GM21737 (cell line): ENCODE measurements at regions not wholly inside any gene's neighbourhood (a gene's known extent, or its start where the extent isn't known, plus 50 kb on each side); places are given as distances from the start of the nearest gene placed in this dataset.

Source experiments
- ATAC-seq: cut with Tn5 transposase; IDR thresholded peaks from one replicate; pipeline ENCODE4 v1.9.1; 2021; ENCODE audit warnings: mild to moderate bottlenecking, moderate library complexity; ENCODE audit not compliant: unreplicated experiment

DNA sequence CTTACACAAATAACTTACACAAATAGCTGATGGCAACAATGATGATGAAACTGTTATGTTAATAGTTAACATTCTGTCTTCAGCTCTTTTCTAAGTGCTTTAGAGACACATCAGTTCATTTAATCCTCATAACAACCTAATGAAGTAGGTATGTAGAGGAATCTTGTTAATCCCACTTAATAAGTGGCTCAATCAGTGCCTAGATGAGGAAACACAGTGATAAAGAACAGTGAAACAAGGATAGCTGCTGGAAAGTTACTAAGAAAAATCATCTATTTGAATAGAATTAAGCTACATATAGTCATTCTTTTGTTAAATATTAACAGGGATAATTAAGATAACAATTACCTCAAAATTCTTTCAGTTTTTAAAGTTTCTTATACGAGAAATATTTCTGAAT lies 487.6 kb downstream of the ARL4A start:
- ATAC-seq, result no peak

DNA sequence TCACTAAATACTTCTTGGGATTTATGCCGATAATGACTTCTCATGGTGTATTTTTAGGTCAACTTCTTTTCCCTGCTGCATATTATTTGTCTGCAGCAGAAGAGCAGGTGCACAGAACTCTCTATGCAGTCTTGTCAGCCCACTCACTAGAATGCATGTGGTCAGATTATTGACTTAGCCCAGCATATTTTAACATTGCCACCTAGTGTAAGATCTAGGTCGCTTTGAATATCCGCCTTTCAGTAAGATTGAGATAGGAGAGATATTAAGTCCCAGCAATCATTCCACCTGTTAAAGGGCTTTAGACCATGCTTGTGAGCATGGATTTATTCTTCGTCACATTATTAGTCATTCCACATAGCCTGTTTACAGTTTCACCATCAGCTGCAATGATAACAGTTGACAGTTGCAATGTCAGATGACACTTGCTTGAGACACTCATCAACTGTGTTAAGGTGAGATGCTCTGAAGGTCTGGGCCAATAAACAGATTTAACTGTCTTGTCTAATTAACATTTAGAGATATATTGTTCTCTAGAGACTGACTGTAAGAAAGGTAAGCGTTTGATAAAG lies 491.7 kb downstream of the ARL4A start:
- no peak for ATAC-seq

DNA sequence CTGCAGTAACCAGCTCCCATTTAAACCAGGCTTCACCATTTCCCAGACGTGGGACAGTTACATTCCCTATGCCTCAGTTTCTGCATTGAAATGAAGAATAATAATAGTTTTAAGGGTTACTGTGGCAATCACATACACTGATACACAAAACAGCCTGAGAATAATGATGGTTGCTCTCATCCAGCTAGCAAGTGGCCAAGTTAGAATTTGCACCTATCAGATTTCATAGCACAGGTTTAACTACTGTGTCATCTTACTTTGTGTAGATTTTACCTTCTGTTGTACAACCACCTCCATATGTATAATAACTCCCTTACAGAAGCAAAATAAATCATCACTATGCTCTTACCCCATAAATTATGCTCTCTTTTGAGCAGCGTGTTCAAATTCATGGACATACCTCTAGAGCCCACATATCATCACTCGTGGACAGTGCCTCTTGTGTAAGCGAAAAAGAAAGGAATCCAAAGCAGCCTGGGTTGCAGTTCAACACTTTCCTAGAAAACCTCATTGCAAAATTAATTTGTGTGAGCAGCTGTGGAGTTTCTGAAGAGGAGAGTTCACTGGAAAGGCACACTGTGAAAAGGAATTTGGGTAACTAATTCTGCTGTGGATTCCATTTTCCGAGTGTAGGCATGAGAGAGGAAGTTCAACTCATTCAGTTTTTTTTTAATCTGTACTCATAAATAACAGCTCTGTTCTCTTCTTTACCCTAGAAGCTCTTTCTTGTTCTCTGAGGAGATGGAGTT lies 492.5 kb downstream of the ARL4A start:
- ATAC-seq, result no peak

DNA sequence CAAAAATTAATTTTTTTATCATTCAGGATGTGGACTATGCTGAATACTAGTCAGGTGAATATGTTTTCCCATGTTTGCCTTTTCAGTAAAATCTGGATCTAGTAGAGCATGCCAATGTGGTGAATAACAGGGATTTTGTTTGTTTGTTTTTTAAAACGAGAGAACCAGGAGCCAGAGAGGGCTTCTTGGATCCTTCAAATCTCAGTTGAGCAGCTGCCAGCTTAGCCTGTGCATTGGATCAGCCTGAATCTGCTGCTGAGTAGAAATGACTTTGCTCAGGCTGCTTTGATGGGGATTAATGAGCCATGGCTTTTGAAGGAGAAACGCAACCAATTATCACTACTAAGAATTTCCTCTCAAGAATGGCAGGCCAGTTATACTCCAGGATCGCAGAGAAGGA lies 493.8 kb downstream of the ARL4A start:
- ATAC-seq, result no peak

DNA sequence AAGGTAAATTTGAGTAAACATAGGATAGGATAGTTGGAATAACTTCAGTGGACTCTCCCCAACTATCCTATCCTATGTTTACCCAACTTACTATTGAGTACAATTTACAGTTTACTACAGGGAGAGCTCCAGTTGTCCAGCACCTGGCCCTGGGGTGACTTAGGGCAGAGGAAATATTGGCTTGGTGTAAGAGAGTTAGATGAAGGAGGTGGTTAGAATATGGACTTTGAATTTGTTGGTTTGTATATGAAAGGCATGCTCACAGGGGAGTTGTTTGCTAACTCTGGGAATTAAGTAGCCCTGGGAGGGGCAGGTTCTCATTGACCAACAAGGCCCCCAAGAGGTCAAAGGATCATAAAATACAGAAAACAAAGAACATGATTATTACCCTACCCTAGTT lies 497.7 kb downstream of the ARL4A start:
- no peak for ATAC-seq

DNA sequence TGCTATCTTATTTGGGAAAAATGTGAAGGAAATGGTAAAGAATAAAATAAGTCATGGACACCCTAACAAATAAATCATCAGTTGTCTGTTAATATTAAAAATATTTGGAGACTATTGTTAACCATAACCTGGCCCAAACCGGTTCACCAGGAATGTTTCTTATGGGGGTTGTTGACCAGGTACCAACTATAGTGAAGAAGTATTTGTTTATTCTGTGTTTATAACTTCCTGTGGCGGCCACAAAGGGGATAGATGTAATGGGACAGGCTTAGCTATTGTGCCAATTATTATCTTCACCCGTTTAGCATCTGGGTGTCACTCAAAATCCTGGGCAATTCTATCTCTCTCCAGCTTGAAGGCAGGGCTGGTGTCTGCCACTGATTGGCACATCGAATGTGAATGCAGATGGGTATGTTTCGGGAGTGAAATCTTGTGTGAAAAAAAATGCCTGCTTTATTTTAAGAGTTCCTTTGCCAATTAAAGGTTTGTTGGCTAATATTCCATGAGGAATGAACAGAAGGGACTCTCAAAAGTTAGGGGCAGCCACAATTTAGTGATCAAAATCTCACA lies 500.9 kb downstream of the ARL4A start:
- no peak for ATAC-seq

DNA sequence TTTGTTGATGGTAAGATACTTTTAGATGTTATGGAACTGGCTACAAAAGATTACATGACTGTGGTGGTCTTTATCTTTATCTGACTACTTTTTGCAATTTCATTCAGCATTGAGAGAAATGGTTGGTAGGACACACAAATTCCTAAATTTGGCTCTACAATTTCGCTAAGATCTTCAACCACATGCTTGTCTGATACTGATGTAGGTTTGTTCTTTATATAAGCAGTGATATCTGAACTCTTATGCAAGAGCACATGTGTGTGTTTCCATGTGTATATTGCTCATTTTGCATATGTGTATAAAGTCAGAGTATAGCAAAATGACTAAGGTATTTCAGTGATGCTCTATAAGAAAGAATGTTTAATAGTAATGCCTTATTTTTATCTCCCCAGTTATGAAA lies 501.5 kb downstream of the ARL4A start:
- no peak for ATAC-seq

DNA sequence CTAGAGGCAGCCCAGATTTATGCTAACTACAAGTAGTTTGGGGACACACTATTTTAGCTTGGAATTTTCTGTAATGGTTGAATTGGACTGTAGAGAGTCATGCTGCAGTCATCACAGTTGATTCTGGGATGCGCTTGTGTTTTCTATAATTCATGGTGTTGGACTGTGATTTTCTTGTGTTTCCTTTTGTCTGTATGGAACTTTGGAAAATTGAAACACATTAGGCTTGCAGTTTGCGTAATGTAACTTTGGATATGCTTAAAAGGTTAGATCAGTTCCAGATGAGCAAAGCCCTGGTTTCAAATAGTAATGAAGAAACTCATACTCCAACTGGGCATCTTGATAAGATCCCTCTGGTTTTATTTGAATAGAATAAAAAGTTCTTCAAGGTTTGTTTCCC lies 502.2 kb downstream of the ARL4A start:
- ATAC-seq, result no peak

DNA sequence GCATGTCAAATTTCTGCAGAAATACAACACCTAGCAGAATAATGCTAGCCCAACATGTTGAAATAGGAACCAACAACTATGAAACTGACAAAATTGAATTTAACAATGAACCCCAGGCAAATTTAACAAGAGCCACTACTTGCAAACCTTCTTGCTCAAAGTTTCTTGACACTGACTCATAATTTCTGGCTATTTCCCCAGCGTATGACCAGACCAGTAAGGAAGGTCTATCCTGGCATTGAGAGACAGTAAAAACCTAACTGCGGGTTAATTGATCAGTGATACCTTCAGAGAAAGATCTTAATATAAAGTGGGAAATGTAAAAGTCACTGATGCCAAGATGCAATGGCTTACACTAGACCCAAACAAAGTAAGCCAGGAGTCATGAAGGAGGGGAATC lies 510.1 kb downstream of the ARL4A start:
- ATAC-seq, result no peak

DNA sequence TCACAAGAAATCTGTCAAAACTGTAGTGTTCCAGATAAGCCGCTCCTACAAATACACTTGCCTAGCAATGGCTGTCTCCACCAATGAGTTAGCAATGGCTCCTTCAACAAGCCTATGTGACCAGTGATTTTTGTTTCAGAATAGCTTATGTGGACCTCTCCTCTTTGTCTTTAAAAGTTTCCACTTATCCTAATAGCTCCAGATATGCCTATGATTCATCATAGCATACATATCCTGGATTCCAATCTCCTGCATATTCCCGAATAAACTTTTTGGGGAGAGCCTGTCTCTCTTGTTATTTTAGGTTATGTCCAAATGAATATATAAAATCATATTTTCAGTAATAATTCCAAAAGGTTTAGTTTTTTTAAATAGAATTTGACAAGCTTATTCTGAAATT lies 510.6 kb downstream of the ARL4A start:
- no peak for ATAC-seq

DNA sequence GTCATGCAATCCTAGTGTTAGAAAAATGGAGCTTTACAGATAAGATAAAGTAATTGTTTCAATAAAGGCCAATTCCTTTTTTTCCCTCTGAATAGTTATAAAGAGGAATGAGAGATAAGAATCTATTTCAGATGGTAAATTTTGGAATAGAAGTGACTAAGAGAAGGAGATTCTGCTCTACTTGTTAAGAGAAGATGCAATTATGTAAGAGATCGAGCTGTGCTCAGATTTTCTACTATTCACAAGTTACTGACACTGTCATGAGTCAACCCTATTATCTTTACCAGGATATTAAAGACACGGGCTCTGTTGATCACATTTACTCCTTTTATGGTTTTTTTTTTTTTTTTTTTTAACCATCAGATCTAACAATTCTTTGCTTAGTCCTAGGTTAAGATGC lies 511.3 kb downstream of the ARL4A start:
- no peak for ATAC-seq

DNA sequence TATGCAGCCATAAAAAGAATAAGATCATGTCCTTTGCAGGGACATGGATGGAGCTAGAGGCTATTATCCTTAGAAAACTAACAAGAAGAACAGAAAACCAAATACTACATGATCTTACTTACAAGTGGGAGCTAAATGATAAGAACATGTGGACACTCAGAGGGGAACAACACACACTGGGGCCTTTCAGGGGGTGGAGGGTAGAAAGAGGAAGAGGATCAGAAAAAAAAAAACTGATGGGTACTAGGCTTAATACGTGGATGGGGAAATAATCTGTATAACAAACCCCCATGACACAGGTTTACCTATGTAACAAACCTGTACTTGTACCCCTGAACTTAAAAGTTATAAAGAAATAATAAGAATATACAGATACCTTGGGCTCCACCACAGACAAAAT lies 514.2 kb downstream of the ARL4A start:
- no peak for ATAC-seq

DNA sequence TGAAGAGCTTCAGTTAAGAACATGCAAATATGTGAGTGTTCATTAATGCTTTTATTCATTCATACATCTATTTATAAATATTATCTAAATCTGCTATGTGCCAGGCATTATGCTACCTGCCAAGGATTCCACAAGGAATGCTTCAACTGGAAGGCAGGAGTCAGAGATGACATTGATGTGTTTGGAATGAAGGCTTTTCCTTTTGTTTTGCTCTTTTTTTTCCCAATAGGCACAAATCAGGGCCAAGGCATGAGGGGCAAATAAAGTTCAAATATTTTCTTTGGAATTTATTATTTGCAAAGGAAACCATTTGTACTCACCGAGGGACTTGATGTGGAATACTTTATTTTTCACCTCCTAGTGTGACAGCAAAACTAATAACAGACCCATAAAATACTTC lies 530.3 kb downstream of the ARL4A start:
- no peak for ATAC-seq

DNA sequence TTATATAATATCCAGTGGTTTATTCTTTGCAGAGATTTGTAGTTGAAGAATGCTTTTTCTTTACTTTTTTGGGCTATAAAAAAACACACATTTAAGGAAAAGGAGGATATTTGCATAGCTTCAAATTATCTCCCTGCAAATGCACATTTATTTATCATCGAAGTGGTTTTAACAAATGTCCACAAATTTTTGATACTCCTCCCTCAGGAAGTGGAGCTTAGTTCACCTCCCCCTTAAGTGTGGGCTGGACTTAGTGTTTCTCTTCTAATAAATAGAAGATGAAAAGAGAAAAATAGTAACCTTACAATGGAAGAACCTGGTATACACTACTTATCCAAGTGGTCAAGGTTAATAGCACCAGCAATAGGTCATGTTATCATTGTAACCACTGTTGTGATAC lies 537.6 kb downstream of the ARL4A start:
- ATAC-seq, result no peak

DNA sequence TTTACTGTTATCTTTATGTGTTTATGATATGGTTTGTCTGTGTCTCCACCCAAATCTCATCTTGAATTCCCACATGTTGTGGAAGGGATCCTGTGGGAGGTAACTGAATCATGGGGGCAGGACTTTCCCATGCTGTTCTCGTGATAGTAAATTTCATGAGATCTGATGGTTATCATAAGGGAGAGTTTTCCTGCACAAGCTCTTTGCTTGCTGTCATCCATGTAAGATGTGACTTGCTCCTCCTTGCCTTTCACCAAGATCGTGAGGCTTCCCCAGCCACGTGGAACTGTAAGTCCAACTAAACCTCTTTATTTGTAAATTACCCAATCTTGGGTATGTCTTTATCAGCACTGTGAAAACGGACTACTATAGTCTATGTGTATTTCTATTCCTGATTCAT lies 539.0 kb downstream of the ARL4A start:
- ATAC-seq, result no peak

DNA sequence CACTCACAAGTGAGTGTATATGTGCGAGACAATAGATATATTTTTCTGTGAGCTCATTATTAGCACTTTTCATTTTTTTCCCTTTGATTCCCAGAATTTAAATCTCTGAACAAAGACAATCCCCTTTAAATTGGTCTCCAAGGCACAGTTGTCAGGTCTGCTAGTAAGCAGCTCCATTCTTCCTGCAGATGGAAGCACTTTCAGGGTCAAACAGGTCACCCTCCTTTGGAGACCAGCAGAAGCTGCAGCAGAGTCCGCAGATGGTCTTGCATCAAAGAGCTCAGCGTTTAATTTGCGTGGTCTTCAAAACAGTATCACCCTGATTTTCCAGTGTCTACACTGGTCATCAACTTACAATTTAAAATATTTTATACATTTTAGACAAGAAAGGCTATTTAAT lies 543.8 kb downstream of the ARL4A start:
- ATAC-seq, result no peak

DNA sequence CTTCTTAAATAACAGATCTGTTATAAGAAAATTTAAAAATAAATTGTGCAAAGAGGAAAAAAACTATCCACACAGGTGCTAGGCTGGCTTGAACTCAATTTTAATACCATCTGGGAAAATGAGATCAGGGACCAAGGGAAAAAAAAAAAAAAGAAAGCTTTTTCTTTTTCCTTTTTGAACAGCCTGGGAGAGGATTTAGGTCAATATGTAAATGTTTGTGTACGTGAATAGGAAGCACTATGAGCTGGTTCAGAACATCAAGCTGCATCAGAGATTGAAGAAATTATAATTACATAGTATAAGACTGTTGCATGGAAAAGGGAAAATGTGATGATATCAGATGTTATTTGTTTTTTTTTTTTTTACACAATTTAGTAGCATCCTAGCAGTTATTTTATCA lies 548.0 kb downstream of the ARL4A start:
- ATAC-seq, result no peak

DNA sequence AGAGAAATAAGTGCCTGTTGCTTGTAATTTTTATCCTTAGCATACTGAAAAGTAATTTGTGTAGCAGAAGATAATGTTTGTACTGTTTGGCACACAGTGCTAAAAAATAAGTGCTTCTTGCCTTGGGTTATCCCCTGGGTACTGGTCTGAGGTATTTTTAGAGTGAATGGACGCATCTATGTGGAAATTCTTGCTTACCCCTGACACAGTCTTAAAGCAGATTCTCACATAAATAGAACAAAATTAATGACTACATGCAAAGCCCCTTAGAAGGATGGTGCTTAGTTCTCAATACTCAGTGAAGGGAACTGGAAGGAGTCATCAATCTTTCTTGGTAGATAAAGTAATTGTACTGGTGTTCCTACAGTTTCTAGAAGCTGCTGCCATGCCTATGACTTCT lies 548.6 kb downstream of the ARL4A start:
- no peak for ATAC-seq

DNA sequence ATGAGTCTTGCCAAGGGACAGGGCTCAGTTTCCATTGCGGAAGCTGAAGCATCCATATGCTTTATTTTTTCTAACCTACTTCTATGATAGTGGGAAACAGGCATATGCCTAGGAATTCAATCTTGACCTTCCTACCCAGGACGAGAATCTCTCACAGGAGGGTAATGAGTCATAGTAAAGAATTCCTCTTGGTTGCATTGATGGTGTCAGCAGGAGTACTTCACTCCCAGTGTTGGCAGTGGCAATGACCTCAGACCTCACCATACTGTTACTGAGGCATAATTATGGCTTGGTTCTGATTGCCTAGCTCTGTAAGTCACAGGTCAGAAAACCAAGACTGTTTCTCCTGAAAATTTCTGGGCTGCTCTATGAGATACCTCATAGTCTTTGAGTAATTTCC lies 552.9 kb downstream of the ARL4A start:
- no peak for ATAC-seq

DNA sequence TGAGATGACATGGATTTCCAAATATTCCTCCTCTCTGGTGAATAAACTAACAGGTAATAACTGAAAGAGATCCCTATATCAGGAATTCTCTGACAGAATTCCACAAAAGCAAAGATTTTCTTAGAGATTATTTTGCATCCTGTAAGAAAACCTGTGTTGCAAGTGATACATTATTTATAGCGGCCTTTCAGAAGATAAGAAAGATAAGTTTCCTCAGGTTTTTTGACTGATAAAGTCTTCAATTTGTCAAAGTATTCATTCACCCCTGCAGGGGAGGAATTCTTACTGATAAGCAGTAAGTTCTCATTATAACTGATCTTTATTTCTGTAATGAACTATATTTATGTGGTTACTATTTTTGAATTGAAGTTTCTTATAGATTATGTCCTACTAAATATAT lies 554.0 kb downstream of the ARL4A start:
- no peak for ATAC-seq

DNA sequence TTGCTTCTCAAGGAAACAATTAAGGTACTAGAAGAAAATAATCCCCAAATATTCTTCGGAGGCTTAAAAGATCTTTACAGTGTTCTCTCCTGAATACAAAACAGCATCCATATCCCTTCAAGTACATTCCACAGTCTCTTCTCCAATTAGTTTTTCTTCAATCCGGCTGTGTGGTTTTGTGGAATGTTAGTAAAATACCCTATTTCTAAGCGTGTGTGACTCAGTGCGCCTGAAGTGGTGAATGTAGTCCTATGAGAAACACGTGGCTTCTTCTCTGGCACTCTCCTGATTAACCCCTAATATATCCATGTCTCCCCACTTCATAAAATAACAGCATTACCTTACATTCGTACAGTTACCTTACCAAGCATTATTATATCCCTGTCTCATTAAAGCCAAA lies 570.2 kb downstream of the ARL4A start:
- no peak for ATAC-seq

DNA sequence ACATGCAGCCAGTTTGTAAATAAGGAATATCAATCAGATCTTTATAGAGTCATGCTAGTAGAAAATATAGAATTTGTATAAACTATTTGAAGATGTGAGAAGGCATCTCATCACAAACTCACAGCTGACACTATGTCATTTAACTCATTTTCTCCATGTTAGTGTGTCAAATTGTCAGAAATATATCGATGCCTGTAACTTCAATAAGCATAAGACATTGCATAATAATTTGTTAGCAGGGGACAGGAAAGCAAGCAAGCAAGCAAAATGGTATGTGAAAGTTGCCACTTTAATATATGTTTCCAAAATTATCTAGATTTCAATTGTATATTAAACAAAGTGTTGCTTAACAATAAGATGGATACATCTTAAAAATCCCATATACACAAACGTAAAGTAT lies 571.0 kb downstream of the ARL4A start:
- ATAC-seq, result no peak

DNA sequence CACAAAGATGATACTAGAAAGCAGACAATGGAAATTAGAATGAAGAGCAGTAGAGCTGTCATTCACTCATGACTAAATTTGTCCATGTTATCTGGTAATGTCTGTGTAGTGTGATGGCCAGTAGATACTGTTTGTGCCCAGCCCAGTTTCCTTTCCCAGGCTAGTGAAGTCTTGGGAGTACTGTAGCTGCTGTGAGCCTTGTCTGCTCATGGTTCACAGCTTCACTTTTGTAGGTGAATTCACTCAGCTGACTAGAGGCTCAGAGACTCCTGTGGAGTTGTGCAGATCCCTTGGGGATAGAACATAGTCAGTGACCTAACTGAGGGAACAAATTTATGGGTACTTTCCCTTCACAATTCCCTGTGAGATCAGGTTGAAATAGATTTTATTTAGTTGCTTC lies 572.5 kb downstream of the ARL4A start:
- ATAC-seq, result no peak
